ENCODE measurements at regions not wholly inside any gene's neighbourhood (a gene's known extent, or its start where the extent isn't known, plus 50 kb on each side); places are given as distances from the start of the nearest gene placed in this dataset.

DNA sequence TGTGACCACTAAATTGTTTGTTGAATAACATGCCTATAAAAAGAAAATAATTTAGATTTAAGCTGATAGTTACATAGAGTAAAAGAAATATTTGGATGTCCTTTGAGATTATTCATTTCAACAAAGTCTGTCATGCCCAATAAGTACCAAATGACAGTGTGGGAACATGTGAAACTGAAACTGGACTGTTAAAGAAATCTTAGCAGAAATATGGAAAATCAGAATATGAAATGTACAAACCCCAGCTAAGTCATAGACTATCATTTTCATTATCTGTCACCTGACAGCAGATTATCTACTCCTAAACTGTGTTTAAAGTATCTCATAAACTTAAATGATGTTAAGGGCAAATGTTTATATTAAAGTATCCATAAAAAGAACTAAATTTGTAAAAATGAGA, 437.8 kb upstream of the FAM241A start:
- H3K27me3 ChIP-seq: no peaks in the 10 kb centered on the region
- TF ChIP-seq, protein P1, sequence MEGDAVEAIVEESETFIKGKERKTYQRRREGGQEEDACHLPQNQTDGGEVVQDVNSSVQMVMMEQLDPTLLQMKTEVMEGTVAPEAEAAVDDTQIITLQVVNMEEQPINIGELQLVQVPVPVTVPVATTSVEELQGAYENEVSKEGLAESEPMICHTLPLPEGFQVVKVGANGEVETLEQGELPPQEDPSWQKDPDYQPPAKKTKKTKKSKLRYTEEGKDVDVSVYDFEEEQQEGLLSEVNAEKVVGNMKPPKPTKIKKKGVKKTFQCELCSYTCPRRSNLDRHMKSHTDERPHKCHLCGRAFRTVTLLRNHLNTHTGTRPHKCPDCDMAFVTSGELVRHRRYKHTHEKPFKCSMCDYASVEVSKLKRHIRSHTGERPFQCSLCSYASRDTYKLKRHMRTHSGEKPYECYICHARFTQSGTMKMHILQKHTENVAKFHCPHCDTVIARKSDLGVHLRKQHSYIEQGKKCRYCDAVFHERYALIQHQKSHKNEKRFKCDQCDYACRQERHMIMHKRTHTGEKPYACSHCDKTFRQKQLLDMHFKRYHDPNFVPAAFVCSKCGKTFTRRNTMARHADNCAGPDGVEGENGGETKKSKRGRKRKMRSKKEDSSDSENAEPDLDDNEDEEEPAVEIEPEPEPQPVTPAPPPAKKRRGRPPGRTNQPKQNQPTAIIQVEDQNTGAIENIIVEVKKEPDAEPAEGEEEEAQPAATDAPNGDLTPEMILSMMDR (IDR thresholded peaks at IDR 0.05): no peak
- TF ChIP-seq EP300 (IDR thresholded peaks at IDR 0.05) (no peak), POLR2A (IDR thresholded peaks at IDR 0.05) (no peak), POLR2AphosphoS5 (IDR thresholded peaks at IDR 0.05) (no peak)
- H3K36me3 ChIP-seq: no peaks in the 10 kb centered on the region
- no peaks in the 10 kb centered on the region for H3K9me3 ChIP-seq
- no peaks in the 10 kb centered on the region for H3K4me1 ChIP-seq
- H3K4me3 ChIP-seq: no peak overlapping the region
- DNase-seq (ENCODE audit: low spot score in 2 of 2): no peak
- no peak overlapping the region for H3K27ac ChIP-seq

DNA sequence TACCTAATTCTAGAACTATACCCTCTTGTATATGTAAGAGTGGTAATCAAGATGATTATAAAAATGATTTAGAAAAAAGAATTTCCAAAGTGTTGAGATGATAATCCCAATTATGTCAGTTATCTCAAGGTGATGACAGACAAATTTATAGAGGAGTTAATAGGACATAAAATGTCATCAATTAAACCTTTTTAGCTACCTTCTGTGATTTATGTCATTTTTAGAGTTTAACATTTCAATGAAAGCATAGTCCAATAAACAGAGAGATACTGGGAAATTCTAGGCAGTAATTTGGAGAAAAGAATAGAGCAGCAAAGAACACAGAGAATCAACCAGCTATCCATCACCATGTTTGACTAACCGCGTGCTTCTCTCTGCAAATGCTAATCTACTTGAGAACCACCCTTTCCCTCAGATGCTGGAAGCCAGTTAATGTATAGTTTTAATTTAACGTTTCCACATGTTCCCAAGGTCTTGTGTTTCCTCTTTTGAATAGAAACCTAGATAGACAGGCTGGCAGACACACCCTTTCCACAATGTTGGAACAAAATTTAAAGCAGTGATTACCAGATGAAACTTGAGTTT, 433.1 kb upstream of the FAM241A start:
- H3K4me3 ChIP-seq: no peak overlapping the region
- no peak for DNase-seq (ENCODE audit: low spot score in 2 of 2)
- no peaks in the 10 kb centered on the region for H3K27me3 ChIP-seq
- TF ChIP-seq POLR2A (IDR thresholded peaks at IDR 0.05): no peak
- no peak for TF ChIP-seq POLR2AphosphoS5 (IDR thresholded peaks at IDR 0.05)
- TF ChIP-seq, protein P1 (IDR thresholded peaks at IDR 0.05): no peak
- no peak for TF ChIP-seq EP300 (IDR thresholded peaks at IDR 0.05)
- H3K36me3 ChIP-seq: no peaks in the 10 kb centered on the region
- no peaks in the 10 kb centered on the region for H3K9me3 ChIP-seq
- H3K4me1 ChIP-seq: no peaks in the 10 kb centered on the region
- H3K27ac ChIP-seq: no peak overlapping the region
- WGBS: 51% methylated on average over 3 of the region's 3 CpGs

DNA sequence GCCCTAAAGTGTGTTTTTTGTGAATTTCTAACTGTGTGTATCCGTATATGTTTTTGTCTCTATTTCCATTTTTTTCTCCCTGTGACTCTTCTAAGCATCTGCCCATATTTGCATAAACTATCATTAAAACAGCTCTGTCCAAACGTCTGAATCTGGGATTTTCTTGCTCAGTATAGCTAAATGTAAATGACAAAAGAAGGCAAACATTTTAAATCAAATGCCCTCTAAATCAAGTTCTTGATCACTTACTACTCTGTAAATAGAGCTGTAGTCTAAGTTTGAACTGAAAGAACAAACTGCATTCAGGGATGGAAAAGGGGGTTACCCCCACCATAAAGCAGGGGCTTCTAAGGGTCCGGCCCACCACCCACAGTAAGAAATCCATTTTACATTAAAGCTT, 432.0 kb upstream of the FAM241A start:
- no peaks in the 10 kb centered on the region for H3K9me3 ChIP-seq
- WGBS: 75% methylated on average over 3 of the region's 3 CpGs
- H3K27me3 ChIP-seq: no peaks in the 10 kb centered on the region
- no peaks in the 10 kb centered on the region for H3K4me1 ChIP-seq
- no peaks in the 10 kb centered on the region for H3K36me3 ChIP-seq
- H3K27ac ChIP-seq: no peak overlapping the region
- DNase-seq (ENCODE audit: low spot score in 2 of 2): no peak
- TF ChIP-seq POLR2AphosphoS5 (IDR thresholded peaks at IDR 0.05) (no peak), EP300 (IDR thresholded peaks at IDR 0.05) (no peak)
- H3K4me3 ChIP-seq: no peak overlapping the region

DNA sequence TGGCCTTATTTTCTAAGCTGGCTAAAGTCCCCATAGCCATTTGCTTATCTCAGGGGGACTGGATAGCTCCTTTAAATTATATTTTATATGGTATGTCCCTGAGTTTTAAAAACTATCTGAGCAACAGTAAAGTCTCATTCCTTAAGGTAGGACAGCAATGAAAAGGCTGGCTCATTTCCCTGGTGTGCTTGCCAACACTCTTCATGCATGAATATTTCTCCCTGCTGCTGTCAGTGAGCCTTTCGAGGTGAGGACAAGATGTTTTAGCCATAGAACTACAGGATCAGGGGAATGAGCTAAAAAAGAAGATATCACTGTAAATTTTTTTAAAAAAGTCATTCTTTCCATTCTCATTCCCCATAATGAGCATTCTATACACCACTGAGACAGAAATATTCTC, 427.3 kb upstream of the FAM241A start:
- Histone ChIP-seq H3K27me3 (no peaks in the 10 kb centered on the region), H3K4me3 (no peak overlapping the region), H3K27ac (no peak overlapping the region), H3K4me1 (no peaks in the 10 kb centered on the region), H3K36me3 (no peaks in the 10 kb centered on the region), H3K9me3 (no peaks in the 10 kb centered on the region)
- no peak for DNase-seq (ENCODE audit: low spot score in 2 of 2)
- no peak for TF ChIP-seq EP300 (IDR thresholded peaks at IDR 0.05)
- TF ChIP-seq, protein P1 (IDR thresholded peaks at IDR 0.05): no peak
- no peak for TF ChIP-seq POLR2A (IDR thresholded peaks at IDR 0.05)
- TF ChIP-seq POLR2AphosphoS5 (IDR thresholded peaks at IDR 0.05): no peak
- WGBS: 31% methylated on average over 1 of the region's 1 CpG

DNA sequence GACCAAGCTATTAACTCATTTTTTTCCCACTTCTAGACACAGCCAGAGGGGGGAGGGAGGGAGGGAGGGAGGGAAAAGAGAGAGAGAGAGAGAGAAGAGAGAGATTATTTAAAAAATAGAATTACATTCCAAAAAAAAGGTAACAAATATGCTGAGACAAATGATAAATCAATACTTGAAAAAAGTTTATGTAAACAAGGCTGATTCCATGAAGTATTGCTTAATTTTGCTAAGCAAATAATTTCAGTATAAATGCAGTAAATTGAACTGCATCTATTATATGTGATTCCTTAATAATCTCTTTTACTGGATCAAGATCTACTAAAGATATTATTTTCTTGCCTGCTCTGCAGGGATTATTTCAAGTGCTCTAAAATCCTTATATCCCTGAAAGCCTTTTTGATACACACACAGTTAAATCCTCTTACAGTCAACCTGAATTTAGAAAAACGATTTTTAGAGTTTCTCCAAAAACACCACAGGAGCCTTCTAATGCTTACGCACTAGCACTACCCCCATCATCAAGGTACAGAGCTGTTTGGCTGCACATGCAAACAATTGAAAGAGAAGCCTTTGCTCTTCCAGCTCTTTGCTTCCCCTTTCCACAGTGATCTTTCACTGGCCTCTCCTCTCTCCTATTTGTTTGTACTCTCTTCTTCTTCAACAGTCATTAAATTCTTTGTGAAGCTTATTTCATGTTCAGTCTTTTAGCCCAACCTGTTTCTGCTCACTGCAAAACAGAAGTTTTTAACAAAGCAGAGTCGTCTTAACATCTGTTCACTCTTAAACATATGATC, 426.3 kb upstream of the FAM241A start:
- WGBS: 55% methylated on average over 3 of the region's 3 CpGs
- Histone ChIP-seq H3K4me3 (no peak overlapping the region), H3K4me1 (no peaks in the 10 kb centered on the region), H3K36me3 (no peaks in the 10 kb centered on the region), H3K27ac (no peak overlapping the region), H3K27me3 (no peaks in the 10 kb centered on the region), H3K9me3 (no peaks in the 10 kb centered on the region)
- no peak for TF ChIP-seq POLR2AphosphoS5 (IDR thresholded peaks at IDR 0.05)
- no peak for TF ChIP-seq POLR2A (IDR thresholded peaks at IDR 0.05)
- TF ChIP-seq, protein P1 (IDR thresholded peaks at IDR 0.05): no peak
- no peak for TF ChIP-seq EP300 (IDR thresholded peaks at IDR 0.05)
- no peak for DNase-seq (ENCODE audit: low spot score in 2 of 2)

Data from suprapubic skin (tissue), 4 donors.